ENCODE measurements at regions not wholly inside any gene's neighbourhood (a gene's known extent, or its start where the extent isn't known, plus 50 kb on each side); places are given as distances from the start of the nearest gene placed in this dataset.

DNA sequence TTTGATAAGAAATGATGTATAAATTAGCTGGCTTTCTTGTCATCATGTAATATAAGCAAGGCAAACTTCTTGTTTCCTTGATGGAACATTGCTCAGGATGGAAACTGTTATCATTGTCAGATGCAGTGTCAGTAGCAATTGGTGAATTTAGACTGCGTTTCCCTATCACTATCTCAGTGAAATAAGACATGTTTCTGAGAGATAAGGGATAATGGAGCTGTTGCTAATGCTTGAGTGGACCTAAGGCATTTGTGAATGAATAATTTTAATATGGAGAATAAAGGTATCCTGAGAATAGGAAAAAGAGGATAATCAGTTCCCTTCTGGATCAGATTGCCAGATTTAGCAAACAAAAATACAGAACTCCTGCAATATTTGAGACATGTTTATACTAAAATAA is 160.9 kb downstream of the HLX start:
- Histone ChIP-seq H3K4me1 (ENCODE audit: control insufficient read depth, insufficient read depth, low read length) (no peaks in the 10 kb centered on the region), H3K4me2 (ENCODE audit: control insufficient read depth, insufficient read depth) (no peak overlapping the region), H3K27ac (ENCODE audit: control insufficient read depth, insufficient read depth) (no peak overlapping the region), H3K27me3 (replicated peaks in 1 of 2; ENCODE audit: control insufficient read depth in 2 of 2, insufficient read depth in 2 of 2, low read length in 1 of 2) (no peaks in the 10 kb centered on the region), H4K20me1 (ENCODE audit: control insufficient read depth, insufficient read depth) (no peaks in the 10 kb centered on the region), H2AFZ (ENCODE audit: control insufficient read depth, low read depth, low read length) (no peak overlapping the region), H3K36me3 (ENCODE audit: control insufficient read depth in 2 of 2, insufficient read depth in 2 of 2, low read length in 1 of 2) (no peaks in the 10 kb centered on the region), H3K79me2 (ENCODE audit: control insufficient read depth, insufficient read depth, low read length) (no peaks in the 10 kb centered on the region), H3K9ac (ENCODE audit: control insufficient read depth, insufficient read depth, low read length) (no peak overlapping the region), H3K4me3 (no peak overlapping the region), H3K9me3 (replicated peaks; ENCODE audit: control insufficient read depth, insufficient read depth, low read length) (no peaks in the 10 kb centered on the region; the same call in 2 of the 3 replicates)
- in situ Hi-C loops (cut with MboI) (no loop called here), intact Hi-C loops (cut with micrococcal nuclease; ENCODE audit: unreplicated experiment) (no loop called here)
- WGBS (ENCODE audit: insufficient coverage, insufficient replicate concordance, low lambda C conversion rate, missing lambda C conversion rate), result 50% methylated on average over 1 of the region's 1 CpG
- ChIA-PET RAD21 (ENCODE audit: unreplicated experiment) (interaction anchor here (1.3 kb wide), 1 partner anchor 14 kb away, joined by 3 read pairs; no protein-coding TSS in a partner anchor), CTCF (interaction anchor here (1.0 to 1.8 kb wide), 2 partner anchors 12 to 163 kb away, joined by 5 to 10 read pairs; no protein-coding TSS in a partner anchor), SMC1A (ENCODE audit: uncharacterized antibody, unreplicated experiment) (interaction anchor here (1.0 to 1.8 kb wide), 5 partner anchors 12 to 124 kb away, joined by 3 to 7 read pairs (median 3); no protein-coding TSS in a partner anchor), POLR2A (no interaction called here)
- no TSS peak for BruUV-seq (replicated peaks)
- ATAC-seq (no peak), FAIRE-seq (no peak), DNase-seq (ENCODE audit: low read depth, low spot score) (no peak)
- TF ChIP-seq, protein P1, sequence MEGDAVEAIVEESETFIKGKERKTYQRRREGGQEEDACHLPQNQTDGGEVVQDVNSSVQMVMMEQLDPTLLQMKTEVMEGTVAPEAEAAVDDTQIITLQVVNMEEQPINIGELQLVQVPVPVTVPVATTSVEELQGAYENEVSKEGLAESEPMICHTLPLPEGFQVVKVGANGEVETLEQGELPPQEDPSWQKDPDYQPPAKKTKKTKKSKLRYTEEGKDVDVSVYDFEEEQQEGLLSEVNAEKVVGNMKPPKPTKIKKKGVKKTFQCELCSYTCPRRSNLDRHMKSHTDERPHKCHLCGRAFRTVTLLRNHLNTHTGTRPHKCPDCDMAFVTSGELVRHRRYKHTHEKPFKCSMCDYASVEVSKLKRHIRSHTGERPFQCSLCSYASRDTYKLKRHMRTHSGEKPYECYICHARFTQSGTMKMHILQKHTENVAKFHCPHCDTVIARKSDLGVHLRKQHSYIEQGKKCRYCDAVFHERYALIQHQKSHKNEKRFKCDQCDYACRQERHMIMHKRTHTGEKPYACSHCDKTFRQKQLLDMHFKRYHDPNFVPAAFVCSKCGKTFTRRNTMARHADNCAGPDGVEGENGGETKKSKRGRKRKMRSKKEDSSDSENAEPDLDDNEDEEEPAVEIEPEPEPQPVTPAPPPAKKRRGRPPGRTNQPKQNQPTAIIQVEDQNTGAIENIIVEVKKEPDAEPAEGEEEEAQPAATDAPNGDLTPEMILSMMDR (IDR thresholded peaks at IDR 0.05 in 2 of 3, conservative IDR thresholded peaks at IDR 0.05 in 1 of 3; ENCODE audit: control insufficient read depth in 2 of 3, extremely low read depth in 1 of 3, insufficient read depth in 1 of 3, low read depth in 3 of 3, low read length in 3 of 3), result no peak
- TF ChIP-seq RAD21 (IDR thresholded peaks at IDR 0.05; ENCODE audit: insufficient read depth, low read depth, low read length), result no peak
- no peak for TF ChIP-seq SMAD5 (IDR thresholded peaks at IDR 0.05; ENCODE audit: low read depth)
- TF ChIP-seq SP1 (IDR thresholded peaks at IDR 0.05; ENCODE audit: low read depth, low read length), result no peak

DNA sequence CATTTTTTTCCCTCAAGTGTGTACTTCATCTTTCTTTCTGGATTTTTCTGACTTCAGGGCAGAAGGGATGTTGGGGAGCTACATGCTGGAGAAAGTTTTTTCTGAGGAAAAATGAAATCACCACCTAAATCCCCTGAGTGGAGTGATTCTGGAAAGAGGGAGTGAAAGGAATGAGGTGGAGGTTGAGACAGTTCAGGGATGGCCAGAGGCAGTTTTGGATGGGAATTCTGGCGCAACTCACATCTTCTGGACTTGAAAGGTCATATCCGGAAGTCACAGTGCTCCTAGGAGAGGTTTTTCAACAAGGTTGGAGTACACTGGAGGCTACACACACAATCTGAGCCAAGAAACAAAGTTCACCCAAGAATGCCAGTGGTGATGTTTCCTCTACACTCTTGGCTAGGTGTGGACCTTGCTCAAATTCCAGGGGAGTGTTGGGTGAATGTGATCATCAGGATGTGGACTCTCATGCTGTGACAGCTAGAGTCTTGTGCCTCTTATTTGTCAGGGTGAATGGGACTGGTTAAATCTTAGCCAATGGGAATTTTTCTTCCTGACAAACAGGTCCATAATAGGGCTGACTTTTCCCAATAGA is 161.5 kb downstream of the HLX start:
- Histone ChIP-seq H4K20me1 (ENCODE audit: control insufficient read depth, insufficient read depth) (no peaks in the 10 kb centered on the region), H3K36me3 (ENCODE audit: control insufficient read depth in 2 of 2, insufficient read depth in 2 of 2, low read length in 1 of 2) (no peaks in the 10 kb centered on the region), H3K79me2 (ENCODE audit: control insufficient read depth, insufficient read depth, low read length) (no peaks in the 10 kb centered on the region), H3K27ac (ENCODE audit: control insufficient read depth, insufficient read depth) (no peak overlapping the region), H3K4me2 (ENCODE audit: control insufficient read depth, insufficient read depth) (no peak overlapping the region), H3K9ac (ENCODE audit: control insufficient read depth, insufficient read depth, low read length) (no peak overlapping the region), H3K4me1 (ENCODE audit: control insufficient read depth, insufficient read depth, low read length) (peaks cover 3% of the 10 kb centered on the region; the same call in 1 of the 2 replicates), H3K4me3 (no peak overlapping the region), H3K9me3 (replicated peaks; ENCODE audit: control insufficient read depth, insufficient read depth, low read length) (no peaks in the 10 kb centered on the region; the same call in 2 of the 3 replicates), H2AFZ (ENCODE audit: control insufficient read depth, low read depth, low read length) (no peak overlapping the region), H3K27me3 (replicated peaks in 1 of 2; ENCODE audit: control insufficient read depth in 2 of 2, insufficient read depth in 2 of 2, low read length in 1 of 2) (no peaks in the 10 kb centered on the region)
- DNase-seq (ENCODE audit: low read depth, low spot score) (no peak), FAIRE-seq (no peak), ATAC-seq (no peak)
- in situ Hi-C loops (cut with MboI) (no loop called here), intact Hi-C loops (cut with micrococcal nuclease; ENCODE audit: unreplicated experiment) (no loop called here)
- ChIA-PET CTCF (interaction anchor here (0.8 to 1.8 kb wide), 2 partner anchors 31 to 162 kb away, joined by 3 to 10 read pairs; no protein-coding TSS in a partner anchor), SMC1A (ENCODE audit: uncharacterized antibody, unreplicated experiment) (interaction anchor here (1.0 to 1.8 kb wide), 5 partner anchors 13 to 124 kb away, joined by 3 to 7 read pairs (median 3); no protein-coding TSS in a partner anchor), POLR2A (no interaction called here), RAD21 (ENCODE audit: unreplicated experiment) (interaction anchor here (0.7 to 1.3 kb wide), 3 partner anchors 15 to 160 kb away, joined by 3 read pairs; no protein-coding TSS in a partner anchor)
- 60% methylated on average over 2 of the region's 2 CpGs for WGBS (ENCODE audit: insufficient coverage, insufficient replicate concordance, low lambda C conversion rate, missing lambda C conversion rate)
- BruUV-seq (replicated peaks), result no TSS peak
- no peak for TF ChIP-seq RAD21 (IDR thresholded peaks at IDR 0.05; ENCODE audit: insufficient read depth, low read depth, low read length)
- TF ChIP-seq SUPT20H (IDR thresholded peaks at IDR 0.05; ENCODE audit: borderline replicate concordance, control insufficient read depth, low read depth, low read length), result no peak
- TF ChIP-seq JUND (IDR thresholded peaks at IDR 0.05; ENCODE audit: low read depth, low read length), result no peak
- no peak for TF ChIP-seq SREBF1 (IDR thresholded peaks at IDR 0.05; ENCODE audit: low read length)
- TF ChIP-seq CEBPB (IDR thresholded peaks at IDR 0.05; ENCODE audit: borderline replicate concordance in 1 of 2, low read depth in 2 of 2, low read length in 2 of 2), result no peak
- TF ChIP-seq SUZ12 (IDR thresholded peaks at IDR 0.05; ENCODE audit: unreplicated experiment), result no peak
